Liver (tissue), 2 donors: ENCODE measurements at regions not wholly inside any gene's neighbourhood (a gene's known extent, or its start where the extent isn't known, plus 50 kb on each side); places are given as distances from the start of the nearest gene placed in this dataset.

Source experiments
- CTCF ChIP-seq: fragments of 150-350 bp; IDR thresholded peaks from 2 replicates; pipeline ENCODE4 v1.5.1; 2017; ENCODE audit warnings: improper control_type of control experiment, low read depth, low read length; ENCODE audit not compliant: missing input control
- MAX ChIP-seq: IDR thresholded peaks from 2 replicates; pipeline ENCODE4 v1.6.1; 2016; ENCODE audit warnings: antibody characterized with exemption
- donor health status: healthy.

- TF ChIP-seq CTCF (no peak), MAX (no peak)
These were observed 308.5 kb upstream of the KCNN2 start for GRCh38 chr5:114053372-114053771.
